Amygdala (tissue), 56 donors: ENCODE measurements at regions not wholly inside any gene's neighbourhood (a gene's known extent, or its start where the extent isn't known, plus 50 kb on each side); places are given as distances from the start of the nearest gene placed in this dataset.

Experiments
- DNase-seq, 56 donors: peaks; one replicate each; lab custom pipeline; 2025; lab: John Stamatoyannopoulos, UW

GRCh38 chr2:51528156-51528555 lies 496.2 kb upstream of the NRXN1 start:
- DNase-seq = no peak

- no peak for DNase-seq
Measured at GRCh38 chr2:51526766-51527165, 494.8 kb upstream of the NRXN1 start.

GRCh38 chr2:51516667-51517066 lies 484.7 kb upstream of the NRXN1 start:
- DNase-seq = no peak

GRCh38 chr2:51511002-51511401 lies 479.1 kb upstream of the NRXN1 start:
- DNase-seq = peak in 3 of 56 donors; percentile 2 to 3 (median 2)

- peak in 2 of 56 donors; percentile 2 to 8 for DNase-seq
Measured at GRCh38 chr2:51510303-51510702, 478.4 kb upstream of the NRXN1 start.

GRCh38 chr2:51505533-51505932 lies 473.6 kb upstream of the NRXN1 start:
- no peak for DNase-seq

GRCh38 chr2:51490576-51491234 lies 458.8 kb upstream of the NRXN1 start:
- no peak for DNase-seq

GRCh38 chr2:51484605-51485004 lies 452.7 kb upstream of the NRXN1 start:
- DNase-seq = no peak

GRCh38 chr2:51483720-51484119 lies 451.8 kb upstream of the NRXN1 start:
- DNase-seq = no peak

GRCh38 chr2:51472783-51473182 lies 440.9 kb upstream of the NRXN1 start:
- no peak for DNase-seq

GRCh38 chr2:51472300-51472699 lies 440.4 kb upstream of the NRXN1 start:
- DNase-seq = no peak

- DNase-seq = no peak
Measured at GRCh38 chr2:51469102-51469501, 437.2 kb upstream of the NRXN1 start.

GRCh38 chr2:51465326-51465725 lies 433.4 kb upstream of the NRXN1 start:
- DNase-seq = no peak

GRCh38 chr2:51454177-51454576 lies 422.2 kb upstream of the NRXN1 start:
- DNase-seq = no peak

GRCh38 chr2:51448911-51449310 lies 417.0 kb upstream of the NRXN1 start:
- DNase-seq = no peak

- DNase-seq = no peak
Measured at GRCh38 chr2:51441786-51442185, 409.9 kb upstream of the NRXN1 start.

GRCh38 chr2:51424418-51424817 lies 392.5 kb upstream of the NRXN1 start:
- no peak for DNase-seq

- DNase-seq = no peak
Measured at GRCh38 chr2:51420511-51420910, 388.6 kb upstream of the NRXN1 start.

- DNase-seq = no peak
Measured at GRCh38 chr2:51413726-51414125, 381.8 kb upstream of the NRXN1 start.

- DNase-seq = no peak
Measured at GRCh38 chr2:51410331-51410730, 378.4 kb upstream of the NRXN1 start.

- DNase-seq = no peak
Measured at GRCh38 chr2:51409920-51410319, 378.0 kb upstream of the NRXN1 start.

- no peak for DNase-seq
Measured at GRCh38 chr2:51404226-51404625, 372.3 kb upstream of the NRXN1 start.

- no peak for DNase-seq
Measured at GRCh38 chr2:51401546-51401945, 369.6 kb upstream of the NRXN1 start.
